Renal cortex interstitium (tissue), 11 donors: ENCODE measurements at regions not wholly inside any gene's neighbourhood (a gene's known extent, or its start where the extent isn't known, plus 50 kb on each side); places are given as distances from the start of the nearest gene placed in this dataset.

Experiments used
- DNase-seq, 11 donors: peaks; one replicate each; pipeline ENCODE4 v3.0.0-alpha.2; 2013; ENCODE audit warnings: low read depth in 9 of 11, low spot score in 4 of 11; ENCODE audit errors: extremely low read depth in 1 of 11

DNA sequence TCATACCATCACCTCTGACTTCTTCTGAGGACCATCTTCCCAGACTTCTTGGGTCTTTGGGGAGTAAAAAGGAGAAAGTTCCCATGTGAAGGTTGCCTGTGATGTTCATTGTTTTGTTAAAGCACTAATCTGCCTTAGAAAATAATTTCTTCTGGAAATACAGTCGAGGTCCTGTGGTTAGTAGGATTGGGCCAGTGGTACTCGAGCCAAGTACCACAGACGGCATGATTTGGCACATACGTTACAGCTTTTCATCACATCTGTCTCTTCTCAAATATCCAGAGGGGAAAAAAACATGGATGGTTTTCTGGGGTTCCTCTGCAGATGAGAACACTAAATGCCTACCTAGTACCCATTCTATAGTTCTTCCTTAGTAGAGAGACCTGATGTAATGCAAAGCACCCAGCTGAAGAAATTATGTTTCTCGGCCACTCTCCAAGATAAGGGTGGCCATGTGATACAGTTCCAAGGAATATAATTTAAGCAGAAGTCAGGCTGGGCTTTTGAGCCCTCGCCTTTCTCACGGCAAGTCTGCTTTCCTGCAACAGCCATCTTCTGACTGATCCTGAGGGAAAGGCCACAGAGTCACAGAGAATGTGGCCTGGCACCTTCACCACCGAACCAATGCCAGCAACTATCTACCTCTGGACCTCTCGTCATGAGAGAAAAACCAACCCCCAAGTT, 161.0 kb downstream of the RNF152 start:
- DNase-seq: no peak

DNA sequence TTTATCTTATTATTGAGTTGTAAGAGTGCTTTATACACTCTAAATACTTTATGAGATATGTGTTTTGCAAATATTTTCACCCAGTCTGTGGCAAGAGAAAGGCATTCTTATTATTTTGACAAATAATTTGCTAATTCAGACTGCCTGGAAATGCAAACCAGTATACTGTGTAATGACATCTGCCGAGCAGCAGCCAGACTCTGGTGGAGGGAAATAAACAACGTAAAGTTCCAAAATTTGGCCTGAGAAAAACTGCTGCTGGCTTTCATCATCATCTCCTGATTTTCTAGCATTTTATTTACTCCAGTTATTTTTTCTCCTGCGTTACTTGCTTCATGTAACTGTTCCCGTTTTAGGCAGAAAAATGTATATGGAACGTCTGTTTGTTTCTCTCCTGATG, 161.6 kb downstream of the RNF152 start:
- no peak for DNase-seq

DNA sequence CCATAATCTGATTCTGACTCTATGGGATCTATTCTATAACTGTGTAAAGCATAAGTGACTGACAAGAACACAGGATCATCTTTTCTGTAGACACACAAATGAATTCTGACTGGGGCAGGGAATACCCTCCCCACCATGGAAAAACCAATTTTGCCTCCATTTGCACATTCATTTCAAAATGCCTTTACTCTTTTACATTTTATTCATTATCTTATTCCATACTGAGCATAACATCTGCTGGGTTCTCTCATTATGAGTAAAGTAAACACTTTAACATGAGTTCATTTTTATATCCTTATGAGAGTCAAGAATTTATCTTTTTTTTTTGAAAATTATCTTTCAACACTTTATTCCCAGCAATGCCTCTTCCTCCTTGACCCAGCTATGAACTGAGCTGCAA, 163.5 kb downstream of the RNF152 start:
- DNase-seq: no peak

DNA sequence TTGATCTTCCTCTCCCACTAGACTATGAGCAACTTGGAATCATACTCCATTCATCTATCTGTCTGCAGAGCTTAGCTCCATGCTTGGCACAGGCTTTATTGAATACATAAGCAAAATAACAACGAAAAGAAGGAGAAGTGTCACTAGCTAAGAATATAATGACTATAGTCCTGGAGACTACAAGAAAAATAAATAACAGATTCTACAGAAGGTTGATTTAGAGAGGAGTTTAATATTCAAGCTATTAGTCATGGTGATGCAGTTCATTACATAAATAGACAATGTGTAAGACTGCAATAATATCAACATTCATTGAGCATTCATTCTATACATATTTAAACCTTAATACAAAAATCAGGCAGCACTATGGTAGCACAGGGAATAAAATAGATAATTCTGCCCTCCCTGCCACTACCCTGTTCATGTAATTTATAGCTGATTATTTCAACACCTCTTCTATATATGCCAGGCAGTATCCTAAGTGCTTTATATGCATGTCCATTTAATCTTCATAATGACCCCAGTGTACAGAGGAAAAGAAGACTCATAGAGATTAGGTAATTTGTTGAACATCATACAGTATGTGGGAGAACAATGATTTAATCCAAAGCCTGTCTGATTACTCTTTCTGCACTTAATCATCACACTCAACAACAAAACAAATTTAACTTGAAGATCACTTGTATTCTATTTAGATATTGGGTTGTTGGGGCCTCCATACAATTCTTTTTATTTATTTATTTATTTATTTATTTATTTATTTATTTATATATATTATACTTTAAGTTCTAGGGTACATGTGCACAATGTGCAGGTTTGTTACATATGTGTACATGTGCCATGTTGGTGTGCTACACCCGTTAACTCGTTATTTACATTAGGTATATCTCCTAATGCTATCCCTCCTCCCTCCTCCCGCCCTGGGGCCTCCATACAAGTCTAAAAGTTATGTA, 165.3 kb downstream of the RNF152 start:
- DNase-seq: no peak

DNA sequence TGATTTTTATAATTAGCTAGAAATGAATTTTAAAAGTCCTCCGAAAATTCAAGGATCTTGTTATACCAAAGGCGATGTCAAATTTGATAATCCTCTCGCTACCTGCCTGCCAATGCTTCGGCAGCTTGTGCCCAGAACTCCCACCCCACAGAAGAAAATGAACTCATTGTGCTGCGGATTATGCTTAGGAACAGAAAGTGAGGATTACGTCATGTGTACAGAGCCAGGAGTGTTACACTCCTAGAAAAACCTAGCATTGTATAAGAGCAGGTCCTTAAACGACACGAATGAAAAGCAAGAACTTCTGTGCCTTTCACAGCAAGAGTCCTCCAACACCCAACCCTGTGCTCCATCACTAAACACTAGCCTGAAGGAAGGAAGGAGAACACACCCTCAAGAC, 168.3 kb downstream of the RNF152 start:
- DNase-seq: no peak

DNA sequence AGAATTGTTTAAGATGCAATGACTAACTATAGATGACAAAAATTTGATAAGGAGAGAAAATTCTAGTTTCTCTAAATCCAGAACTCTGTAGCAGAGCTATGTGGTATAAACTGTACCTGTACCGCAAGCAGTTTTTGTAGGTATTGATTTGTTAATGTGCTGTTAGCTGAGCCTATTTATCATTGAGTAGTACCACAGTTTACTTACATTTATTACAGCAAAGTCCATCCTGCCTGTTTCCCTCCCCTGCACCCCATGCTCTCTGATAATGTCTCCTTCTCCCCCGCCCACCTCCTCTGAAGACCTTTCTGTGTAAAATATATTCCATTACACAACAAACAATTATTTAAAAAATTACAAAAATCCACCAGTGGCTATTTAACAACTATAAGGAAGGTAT, 170.6 kb downstream of the RNF152 start:
- no peak for DNase-seq

DNA sequence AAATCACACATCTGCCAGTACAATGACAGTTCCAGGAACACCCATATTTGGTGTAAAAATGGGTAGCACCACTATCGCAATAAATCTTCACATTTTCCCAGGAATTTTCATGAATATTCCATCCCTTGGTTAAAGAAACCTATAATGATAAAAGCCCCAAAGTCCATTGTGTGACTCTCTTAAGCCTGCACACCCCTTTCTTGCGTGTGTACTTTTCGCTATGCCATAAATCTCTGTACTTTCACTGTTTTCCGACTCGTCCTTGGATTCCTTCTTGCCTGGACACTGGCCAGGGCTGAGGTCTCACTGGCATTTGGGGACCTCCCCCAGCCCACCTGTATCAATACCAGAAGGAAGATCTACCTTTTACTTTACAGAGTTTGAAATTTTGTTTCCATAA, 172.3 kb downstream of the RNF152 start:
- DNase-seq: no peak

DNA sequence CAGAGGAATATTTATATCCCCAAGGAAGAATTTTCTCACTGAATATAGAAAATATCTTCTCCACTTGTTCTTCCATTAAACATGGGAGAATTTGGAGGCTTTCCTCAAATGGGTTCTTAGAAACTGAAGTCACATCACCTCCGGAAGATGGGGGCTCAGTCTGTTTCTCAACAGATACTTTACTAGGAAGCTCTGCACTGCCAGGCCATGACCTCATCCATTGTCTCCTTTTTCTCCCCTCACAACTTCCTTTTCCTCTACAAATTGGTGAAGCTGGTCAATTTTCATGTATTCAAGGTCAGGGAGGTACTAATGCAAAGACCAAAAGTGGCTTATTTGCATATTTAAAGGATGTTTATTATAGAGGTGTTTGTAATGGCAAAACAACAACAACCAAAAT, 173.1 kb downstream of the RNF152 start:
- no peak for DNase-seq

DNA sequence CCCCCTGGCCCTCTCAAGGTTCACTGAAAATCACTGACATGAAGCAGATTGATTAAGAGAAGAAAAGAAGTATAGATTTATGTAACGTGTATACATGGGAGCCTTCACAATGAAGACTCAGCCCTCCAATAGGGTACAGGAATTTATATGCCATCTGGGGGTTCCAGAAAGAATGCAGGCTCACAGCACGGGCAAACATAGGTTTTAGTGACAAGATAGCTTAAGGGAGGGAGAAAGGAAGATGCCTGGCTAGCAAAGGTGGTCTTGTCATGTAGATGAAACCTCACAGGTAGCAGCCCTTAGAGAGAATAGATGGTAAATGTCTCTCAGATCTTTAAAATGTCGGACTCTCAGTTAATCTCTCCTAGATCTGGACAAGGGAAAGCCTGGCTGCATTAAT, 173.9 kb downstream of the RNF152 start:
- no peak for DNase-seq

DNA sequence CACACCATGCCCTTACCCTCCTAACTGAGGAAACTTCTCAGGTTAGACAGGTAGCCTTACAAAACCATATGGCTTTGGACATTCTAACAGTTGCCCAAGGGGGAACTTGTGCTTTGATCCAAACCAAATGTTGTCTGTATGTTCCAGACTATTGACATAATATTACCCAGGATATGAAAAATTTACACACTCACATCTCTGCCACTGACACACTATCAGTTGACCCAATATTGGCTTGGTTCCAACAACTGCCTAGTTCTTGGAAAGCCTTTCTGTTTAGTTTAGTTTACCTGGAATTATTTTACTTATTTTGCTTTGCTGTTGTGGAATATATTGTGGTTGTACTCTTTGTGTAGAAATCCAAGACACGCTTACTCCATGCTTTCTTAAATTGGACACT, 178.4 kb downstream of the RNF152 start:
- no peak for DNase-seq

DNA sequence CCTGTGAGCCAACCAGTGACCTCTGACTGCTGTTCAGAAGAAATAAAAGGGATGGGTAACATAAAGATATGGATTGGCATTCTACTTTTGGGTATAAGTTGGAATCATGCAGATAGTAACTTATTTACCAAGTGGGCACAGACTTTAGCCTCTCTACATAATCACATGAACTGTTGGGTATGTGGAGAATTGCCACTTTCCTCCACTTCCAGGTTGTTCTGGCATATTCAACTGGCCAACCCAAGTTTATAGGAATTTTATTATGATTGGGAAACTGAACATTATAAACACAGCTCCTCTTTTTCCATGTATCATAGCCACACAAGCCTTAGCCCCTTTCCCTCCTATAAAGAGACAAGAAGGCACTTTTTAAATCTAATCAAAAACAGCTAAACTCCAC, 179.3 kb downstream of the RNF152 start:
- no peak for DNase-seq

DNA sequence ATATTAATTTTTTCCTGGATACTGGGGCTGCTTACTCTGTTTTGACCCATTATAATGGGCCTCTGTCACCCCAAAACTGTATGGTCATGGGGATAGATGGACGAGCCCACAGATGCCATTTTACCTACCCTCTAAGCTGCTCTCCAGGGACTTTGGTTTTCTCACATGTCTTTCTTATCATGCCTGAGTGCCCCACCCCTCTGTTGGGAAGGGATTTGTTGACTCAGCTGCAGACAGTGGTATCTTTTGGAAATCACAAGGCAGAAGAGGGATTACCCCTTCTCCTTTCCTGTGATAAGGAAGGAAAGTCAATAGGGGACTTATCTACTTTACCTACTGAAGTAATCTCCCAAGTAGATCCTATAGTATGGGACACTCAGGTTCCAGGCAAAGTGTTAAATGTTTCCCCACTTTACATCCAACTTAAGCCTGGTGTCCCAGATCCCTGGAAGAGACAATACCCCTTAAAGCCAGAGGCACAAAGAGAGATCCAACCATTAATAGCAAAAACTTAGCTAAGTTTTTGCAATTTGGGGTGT, 182.7 kb downstream of the RNF152 start:
- no peak for DNase-seq

DNA sequence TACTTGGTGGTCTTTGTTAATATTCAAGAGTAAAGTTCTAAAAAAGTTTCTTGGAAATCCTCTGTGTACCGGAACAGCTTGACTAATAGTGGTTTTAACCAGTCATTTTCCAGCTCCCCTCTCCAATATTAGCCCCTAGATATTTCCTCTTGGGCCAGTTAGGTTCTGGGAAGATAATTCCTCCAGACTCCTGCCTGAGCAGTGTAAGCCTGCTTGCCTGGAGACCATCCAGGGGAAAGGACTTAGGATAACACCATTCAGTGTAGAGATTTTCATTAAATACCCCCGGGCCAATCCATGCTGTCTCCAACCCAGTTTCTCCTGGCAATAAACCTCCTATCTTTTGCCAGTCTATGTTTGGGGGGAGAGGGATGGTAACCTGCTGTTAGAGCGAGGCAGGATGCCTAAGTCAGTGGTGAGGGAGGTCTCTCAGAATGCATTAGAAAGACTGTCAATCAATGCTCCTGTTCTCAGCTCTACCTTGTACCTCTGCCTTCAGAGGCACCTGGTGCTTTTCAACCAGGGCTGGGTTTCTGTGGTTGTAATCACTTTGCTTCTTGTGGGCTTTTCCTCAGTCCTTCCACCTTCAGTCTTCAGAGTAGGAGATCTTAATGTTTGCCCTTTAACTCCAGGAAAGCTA, 186.4 kb downstream of the RNF152 start:
- DNase-seq: no peak

DNA sequence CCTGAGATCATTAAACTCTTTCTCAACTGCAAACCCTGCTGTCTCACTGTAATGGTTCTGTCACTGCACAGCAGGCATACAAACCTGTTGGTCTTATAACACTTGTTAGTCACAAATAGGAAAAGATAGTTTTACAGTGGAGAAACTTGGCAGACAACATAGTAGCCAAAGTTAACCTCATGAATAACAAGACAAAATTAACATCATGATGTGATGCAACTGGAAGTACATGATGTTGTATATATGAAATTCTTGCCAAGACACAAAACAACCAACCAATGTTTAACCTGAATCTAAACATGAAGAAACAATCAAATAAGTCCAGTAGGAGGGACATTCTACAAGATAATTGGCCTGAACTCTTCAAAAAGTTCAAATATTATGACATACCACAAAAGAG, 189.3 kb downstream of the RNF152 start:
- no peak for DNase-seq

DNA sequence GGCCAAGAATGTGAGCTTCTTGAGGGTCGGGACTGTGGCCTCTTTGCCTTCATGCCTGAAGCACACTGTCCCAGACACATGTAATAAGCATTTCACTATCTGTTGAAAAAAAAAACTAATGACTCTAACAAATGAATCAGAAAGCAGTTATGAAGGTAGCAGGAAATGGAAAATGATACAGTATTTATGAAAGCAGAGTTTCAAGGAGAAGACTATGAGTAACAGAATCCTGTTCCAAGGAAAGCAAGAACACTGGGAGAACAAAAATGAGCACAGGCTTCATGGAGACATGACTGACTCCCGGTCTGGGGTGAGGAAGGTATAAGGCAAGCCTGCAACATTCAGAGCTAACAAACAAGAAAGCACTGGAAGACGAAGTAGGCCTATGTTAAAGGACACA, 190.8 kb downstream of the RNF152 start:
- DNase-seq: no peak

DNA sequence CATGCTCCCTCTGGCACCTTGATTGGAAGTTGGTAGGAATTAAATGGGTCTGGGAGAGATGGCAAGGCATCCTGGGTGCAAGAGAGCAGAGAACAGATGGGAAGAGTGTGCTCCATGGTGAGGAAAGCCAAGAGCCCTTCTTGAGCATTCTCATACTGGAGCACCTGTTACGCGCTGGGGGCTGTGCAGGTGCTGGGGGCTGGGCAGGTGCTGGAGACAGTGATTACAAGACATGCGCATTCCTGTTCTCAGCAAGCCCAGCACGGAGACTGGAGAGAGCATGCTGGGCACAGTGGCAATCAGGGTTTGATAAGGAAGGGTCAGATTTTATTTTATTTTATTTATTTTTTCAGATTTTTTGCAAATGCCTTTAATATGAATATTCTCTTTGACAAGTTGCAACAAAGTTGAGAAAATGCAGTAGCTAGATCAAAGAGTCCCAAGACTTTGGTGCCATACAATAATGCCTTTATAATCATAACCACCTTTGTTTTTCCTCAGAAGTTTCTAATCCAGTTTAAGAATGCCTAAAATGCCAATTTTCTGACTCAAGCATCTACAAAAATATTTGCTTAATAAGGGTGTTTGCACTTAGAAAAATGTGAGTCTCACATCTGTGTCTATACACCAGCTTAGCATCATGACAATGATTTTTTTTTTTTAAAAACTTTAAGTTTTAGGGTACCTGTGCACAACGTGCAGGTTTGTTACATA, 193.3 kb downstream of the RNF152 start:
- DNase-seq: no peak

DNA sequence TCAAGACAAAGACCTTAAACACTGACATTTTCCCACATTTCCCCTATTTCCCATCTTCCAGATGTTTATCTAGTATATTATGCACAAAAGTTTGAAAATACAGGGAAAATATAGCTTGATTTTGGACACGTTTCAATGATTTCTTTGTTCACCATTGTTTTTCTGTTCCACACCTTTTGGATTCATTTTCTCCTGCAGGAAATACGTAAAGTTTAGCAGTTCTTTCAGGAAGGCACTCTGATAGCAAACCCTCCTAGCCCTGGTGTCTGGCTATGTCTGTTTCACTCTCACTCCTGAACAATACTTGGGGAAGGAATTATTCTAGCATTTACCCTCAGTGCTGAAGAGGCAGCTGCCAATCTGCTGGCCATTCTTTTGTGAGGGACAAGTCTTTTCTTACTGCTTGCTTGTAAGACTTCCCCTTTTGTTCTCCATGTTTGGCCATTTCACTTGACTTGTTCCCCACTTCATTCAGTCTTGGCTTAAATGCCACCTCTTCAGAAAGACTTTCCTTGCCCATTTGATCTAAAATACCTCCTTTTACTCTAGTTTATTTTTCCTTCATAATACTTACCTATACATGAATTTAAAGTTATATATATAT, 195.4 kb downstream of the RNF152 start:
- DNase-seq: no peak

DNA sequence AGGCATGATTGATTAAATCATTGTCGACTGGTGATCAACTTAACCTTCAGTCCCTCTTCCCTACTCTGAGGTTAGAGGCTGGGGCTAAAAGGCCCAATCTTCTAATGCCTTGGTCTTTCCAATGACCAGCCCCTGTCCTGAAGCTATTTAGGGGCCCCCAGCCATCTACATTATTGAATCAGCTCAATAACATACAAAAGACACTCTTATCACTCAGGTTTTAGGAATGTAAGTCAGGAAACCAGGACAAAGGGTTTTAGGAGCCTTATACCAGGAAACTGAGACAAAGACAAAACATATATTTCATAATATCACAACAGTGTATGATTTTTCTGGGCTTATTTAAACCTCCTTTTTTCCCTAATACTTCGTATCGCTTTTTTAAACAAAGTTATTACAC, 198.6 kb downstream of the RNF152 start:
- no peak for DNase-seq
